ENCODE measurements at regions not wholly inside any gene's neighbourhood (a gene's known extent, or its start where the extent isn't known, plus 50 kb on each side); places are given as distances from the start of the nearest gene placed in this dataset.

DNA sequence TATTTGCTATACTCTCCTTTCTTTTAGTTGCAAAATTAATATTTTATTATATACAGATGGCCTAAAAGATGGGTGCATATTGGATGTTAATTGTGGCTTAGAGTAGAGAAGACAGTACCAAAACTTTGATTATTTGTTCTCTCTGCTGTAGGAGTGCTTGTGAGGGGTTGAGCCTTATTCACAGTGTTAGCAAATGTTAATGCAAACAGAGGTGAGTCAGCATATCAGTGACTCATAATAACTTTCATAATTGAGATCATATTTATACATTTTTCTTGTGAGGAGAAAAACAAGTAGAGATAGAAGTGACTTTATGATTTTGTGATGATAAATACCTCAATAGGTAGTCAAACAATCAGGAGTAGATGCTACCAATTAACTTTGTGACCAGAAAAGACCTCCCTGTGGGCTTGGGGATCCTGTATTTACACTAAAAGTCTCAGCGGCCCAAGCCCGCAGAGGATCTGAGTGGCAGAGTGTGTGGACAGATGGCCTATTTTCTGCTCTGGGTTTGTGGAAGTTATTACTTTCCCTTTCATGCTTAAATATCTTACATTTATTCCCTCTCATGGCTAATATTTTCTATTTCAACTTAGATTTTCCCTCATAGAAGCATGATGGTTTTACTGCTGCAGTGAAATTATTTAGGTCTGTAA is 226.5 kb downstream of the TAF11L14 start:
- no peak overlapping the region for H2AFZ ChIP-seq (replicated peaks; ENCODE audit: low read length, poor library complexity)
- DNase-seq (peak; percentile 32), ATAC-seq (ENCODE audit: low read depth) (peak; percentile 56; the same call in 1 of the 2 replicates)
- H4K91ac ChIP-seq (ENCODE audit: insufficient read depth, low read depth, low read length), result no peak overlapping the region
- CTCF ChIA-PET, result no interaction called here
- no peak overlapping the region for H3K56ac ChIP-seq (ENCODE audit: extremely low read depth, insufficient read depth, low read length)
- no peak overlapping the region for H3K18ac ChIP-seq (ENCODE audit: low read depth, low read length)
- no peak overlapping the region for H3K27ac ChIP-seq (ENCODE audit: insufficient read depth, low read length)
- H2AK5ac ChIP-seq (ENCODE audit: low read depth, low read length), result no peak overlapping the region
- no peaks in the 10 kb centered on the region for H3K36me3 ChIP-seq (ENCODE audit: control insufficient read depth, insufficient read depth, low read length)
- H3K4ac ChIP-seq (ENCODE audit: low read depth, low read length), result no peak overlapping the region
- H3K79me1 ChIP-seq (ENCODE audit: low read depth in 1 of 2, low read length in 2 of 2), result no peaks in the 10 kb centered on the region
- no peak overlapping the region for H3K9ac ChIP-seq (ENCODE audit: low read depth, low read length)
- no peak overlapping the region for H3K23ac ChIP-seq (ENCODE audit: low read depth, low read length)
- in situ Hi-C loops (cut with MboI; ENCODE audit: low sequenced_read_pairs), result no loop called here
- H3K9me1 ChIP-seq (ENCODE audit: insufficient read depth, low read length), result no peaks in the 10 kb centered on the region
- H3K9me3 ChIP-seq (ENCODE audit: control insufficient read depth, insufficient read depth, low read length), result peaks cover 2% of the 10 kb centered on the region; the same call in 1 of the 2 replicates
- no peaks in the 10 kb centered on the region for H3K27me3 ChIP-seq (ENCODE audit: control insufficient read depth, insufficient read depth, low read length)
- H4K20me1 ChIP-seq (ENCODE audit: insufficient read depth, low read length), result no peaks in the 10 kb centered on the region
- H2BK15ac ChIP-seq (ENCODE audit: low read depth, low read length), result no peak overlapping the region
- POLR2A ChIA-PET (ENCODE audit: unreplicated experiment), result no interaction called here
- intact Hi-C loops (cut with micrococcal nuclease), result no loop called here
- H3K4me3 ChIP-seq (ENCODE audit: insufficient read depth, low read depth, low read length), result no peak overlapping the region
- no peak overlapping the region for H2BK120ac ChIP-seq (ENCODE audit: low read depth, low read length)
- H2AK9ac ChIP-seq (replicated peaks; ENCODE audit: low read depth, low read length, poor library complexity), result no peak overlapping the region
- no TSS peak for BruUV-seq (replicated peaks)
- H4K8ac ChIP-seq (ENCODE audit: low read depth in 2 of 2, low read length in 2 of 2), result no peak overlapping the region
- H4K5ac ChIP-seq (ENCODE audit: low read depth, low read length), result no peak overlapping the region
- no peak overlapping the region for H2BK5ac ChIP-seq (ENCODE audit: low read depth, low read length, poor library complexity, severe bottlenecking)
- 0 out of 2 replicates have a peak, but pooled peaks have one; percentile 5 for TF ChIP-seq FOS (IDR thresholded peaks at IDR 0.05; ENCODE audit: low read depth, low read length)
- no peak for TF ChIP-seq BHLHE40 (IDR thresholded peaks at IDR 0.05; ENCODE audit: low read depth, low read length)
- no peak overlapping the region for H3K4me2 ChIP-seq (ENCODE audit: low read depth, low read length)
- no CpG with 5 or more reads among the region's 2 CpGs for WGBS, 2 experiments (ENCODE audit: extremely low coverage in 2 of 2, insufficient read length in 1 of 2)
- dilution Hi-C loops (cut with HindIII; ENCODE audit: low sequenced_read_pairs, unreplicated experiment), result no loop called here
- H3K4me1 ChIP-seq (ENCODE audit: control insufficient read depth, insufficient read depth, low read length), result no peaks in the 10 kb centered on the region
- H3K14ac ChIP-seq (replicated peaks; ENCODE audit: low read depth, low read length), result no peak overlapping the region
- H2BK20ac ChIP-seq (ENCODE audit: low read depth, low read length), result no peak overlapping the region

Data from IMR-90 (cell line).